ENCODE measurements at regions not wholly inside any gene's neighbourhood (a gene's known extent, or its start where the extent isn't known, plus 50 kb on each side); places are given as distances from the start of the nearest gene placed in this dataset.
"Not testable (repeated sequence)": the region's sequence is repeated elsewhere in the genome, so short reads cannot be mapped to it uniquely, and the experiment has no call there.

DNA sequence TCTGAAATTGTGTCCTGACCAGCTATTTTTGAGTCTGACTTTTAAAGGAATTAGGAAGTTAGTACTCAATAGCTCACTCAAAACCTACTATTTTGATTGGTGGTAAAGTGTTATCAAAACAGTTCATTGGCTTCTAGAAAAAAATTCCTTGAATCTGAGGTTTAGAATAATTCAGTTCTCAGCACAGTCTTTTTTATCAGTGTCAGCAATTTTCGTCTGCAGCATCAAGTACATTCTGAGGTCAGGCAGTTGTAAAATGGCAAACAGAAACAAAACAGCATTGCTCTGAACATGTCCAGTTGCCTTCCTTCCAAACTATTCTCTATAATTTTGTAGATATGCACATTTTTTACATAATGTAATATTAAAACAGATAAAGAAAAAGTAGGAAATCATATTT, 1644.1 kb downstream of the SLITRK5 start:
- Histone ChIP-seq H3K4me1 (ENCODE audit: insufficient read depth, low read length) (no peaks in the 10 kb centered on the region), H3K4me3 (ENCODE audit: low read length) (no peak overlapping the region), H3K27me3 (ENCODE audit: insufficient read depth, low read length) (no peaks in the 10 kb centered on the region), H3K9me3 (ENCODE audit: low read depth, low read length) (no peaks in the 10 kb centered on the region)

DNA sequence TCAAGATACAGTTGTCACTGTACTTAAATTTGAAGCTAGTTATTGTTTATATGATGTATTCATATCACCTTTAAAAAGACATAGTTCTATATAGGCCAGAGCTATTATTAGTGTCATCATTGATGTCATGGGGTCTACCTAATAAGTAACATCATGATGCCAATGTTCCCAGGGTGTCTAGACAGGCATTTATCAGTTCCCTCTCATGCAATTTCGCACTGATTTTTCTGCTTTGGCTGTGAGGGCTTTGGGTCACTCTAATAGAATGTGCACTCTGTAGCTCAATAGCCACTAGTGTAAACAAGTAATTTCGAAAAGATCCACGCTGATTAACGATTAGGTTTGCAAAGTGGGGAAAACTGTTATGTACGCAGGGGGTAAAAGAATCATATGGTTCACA, 1651.3 kb downstream of the SLITRK5 start:
- Histone ChIP-seq H3K4me1 (ENCODE audit: insufficient read depth, low read length) (no peaks in the 10 kb centered on the region), H3K9me3 (ENCODE audit: low read depth, low read length) (no peaks in the 10 kb centered on the region), H3K27me3 (ENCODE audit: insufficient read depth, low read length) (no peaks in the 10 kb centered on the region)

GRCh38 chr13:89324582-89324981, 1653.4 kb downstream of the SLITRK5 start:
- no peak overlapping the region for H3K4me3 ChIP-seq (ENCODE audit: low read length)
- H3K27me3 ChIP-seq (ENCODE audit: insufficient read depth, low read length): no peaks in the 10 kb centered on the region
- H3K4me1 ChIP-seq (ENCODE audit: insufficient read depth, low read length): no peaks in the 10 kb centered on the region
- H3K9me3 ChIP-seq (ENCODE audit: low read depth, low read length): no peaks in the 10 kb centered on the region

More for the DNA sequence above, 1651.3 kb downstream of the SLITRK5 start:
- H3K4me3 ChIP-seq (ENCODE audit: low read length): no peak overlapping the region

DNA sequence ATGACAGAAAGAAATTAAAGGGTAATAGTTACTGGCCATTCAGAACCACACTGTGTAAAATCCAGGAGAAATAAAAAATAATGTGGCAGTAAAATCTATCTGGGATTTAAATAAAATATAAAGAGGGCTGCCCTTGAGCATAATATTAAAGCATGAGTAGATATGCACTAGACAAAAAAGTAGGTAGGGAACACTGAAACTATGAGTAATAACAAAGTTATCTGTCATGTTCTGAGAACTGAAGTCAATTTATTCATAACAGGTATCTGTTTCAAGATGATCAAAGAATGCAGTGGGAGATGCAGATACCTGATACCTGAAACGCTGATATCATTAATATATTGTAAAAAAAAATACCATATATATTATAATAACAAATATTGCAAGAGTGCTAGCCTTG, 1672.0 kb downstream of the SLITRK5 start:
- Histone ChIP-seq H3K4me1 (ENCODE audit: insufficient read depth, low read length) (no peaks in the 10 kb centered on the region), H3K27me3 (ENCODE audit: insufficient read depth, low read length) (no peaks in the 10 kb centered on the region), H3K4me3 (ENCODE audit: low read length) (no peak overlapping the region), H3K9me3 (ENCODE audit: low read depth, low read length) (peaks cover 10% of the 10 kb centered on the region)

GRCh38 chr13:89352384-89352783, 1681.2 kb downstream of the SLITRK5 start:
- H3K27me3 ChIP-seq (ENCODE audit: insufficient read depth, low read length): no peaks in the 10 kb centered on the region
- H3K9me3 ChIP-seq (ENCODE audit: low read depth, low read length): no peaks in the 10 kb centered on the region
- no peak overlapping the region for H3K4me3 ChIP-seq (ENCODE audit: low read length)
- H3K4me1 ChIP-seq (ENCODE audit: insufficient read depth, low read length): no peaks in the 10 kb centered on the region

DNA sequence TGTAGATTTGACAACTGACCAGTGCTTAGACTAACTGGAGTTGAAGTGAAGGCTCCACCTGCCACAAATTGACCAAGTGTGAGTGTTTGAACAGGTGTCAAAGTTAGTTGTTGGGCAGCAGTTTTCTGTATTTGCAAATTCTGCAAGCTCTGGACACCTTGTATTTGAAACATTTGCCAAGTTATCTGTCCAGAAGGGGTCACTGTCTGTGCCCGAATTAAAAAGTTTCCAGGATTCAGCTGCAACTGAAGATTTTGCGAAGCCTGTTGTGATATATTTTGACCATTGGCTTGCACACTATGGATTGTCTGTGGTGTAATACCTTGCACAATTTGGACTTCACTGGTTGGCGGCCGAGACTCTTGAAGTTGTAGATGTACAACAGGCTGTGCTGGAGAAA, 1690.7 kb downstream of the SLITRK5 start:
- Histone ChIP-seq H3K4me3 (ENCODE audit: low read length) (no peak overlapping the region), H3K27me3 (ENCODE audit: insufficient read depth, low read length) (no peaks in the 10 kb centered on the region), H3K4me1 (ENCODE audit: insufficient read depth, low read length) (no peaks in the 10 kb centered on the region), H3K9me3 (ENCODE audit: low read depth, low read length) (no peaks in the 10 kb centered on the region)

DNA sequence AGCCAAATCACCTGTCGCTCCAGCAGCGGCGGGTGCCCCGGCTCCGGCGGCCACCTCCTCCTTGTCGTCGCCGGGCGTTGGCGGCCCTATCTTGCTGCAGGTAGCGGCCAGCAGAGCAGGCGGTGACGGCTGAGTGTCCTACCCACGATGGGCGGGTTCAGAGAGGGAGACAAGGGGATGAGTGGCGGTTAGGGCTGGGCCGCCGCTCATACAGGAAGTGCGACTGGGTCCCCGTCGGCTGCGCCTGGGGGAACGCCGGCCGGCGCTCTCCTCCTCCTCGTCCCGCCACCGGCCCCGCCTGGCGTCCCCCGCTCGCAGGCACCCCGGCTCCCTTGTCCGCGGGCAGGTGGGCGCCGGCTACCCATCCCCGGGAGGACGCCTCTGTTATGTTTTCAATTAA, 1692.0 kb downstream of the SLITRK5 start:
- Histone ChIP-seq H3K4me1 (ENCODE audit: insufficient read depth, low read length) (no peaks in the 10 kb centered on the region), H3K4me3 (ENCODE audit: low read length) (no peak overlapping the region), H3K9me3 (ENCODE audit: low read depth, low read length) (no peaks in the 10 kb centered on the region), H3K27me3 (ENCODE audit: insufficient read depth, low read length) (no peaks in the 10 kb centered on the region)

DNA sequence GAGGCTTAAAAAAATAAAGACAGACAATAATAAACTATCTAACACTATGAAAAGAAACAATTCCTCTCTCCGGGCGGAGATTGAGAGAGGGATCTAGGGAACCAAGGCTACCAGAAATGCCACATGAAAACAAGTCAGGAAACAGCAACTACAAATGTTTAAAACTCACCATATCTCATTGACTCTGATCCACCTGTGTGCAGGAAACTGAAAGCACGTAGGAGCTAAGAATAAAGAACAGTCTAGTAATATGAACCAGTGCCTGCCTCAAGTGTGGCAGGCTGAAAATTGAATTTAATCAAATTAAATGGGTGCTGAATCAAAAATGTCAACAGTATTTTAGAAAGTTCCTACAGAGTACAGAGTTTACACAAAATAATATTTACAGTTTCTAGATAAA, 1701.0 kb downstream of the SLITRK5 start:
- no peak overlapping the region for H3K4me3 ChIP-seq (ENCODE audit: low read length)
- H3K9me3 ChIP-seq (ENCODE audit: low read depth, low read length): peaks cover 11% of the 10 kb centered on the region
- H3K4me1 ChIP-seq (ENCODE audit: insufficient read depth, low read length): no peaks in the 10 kb centered on the region
- H3K27me3 ChIP-seq (ENCODE audit: insufficient read depth, low read length): no peaks in the 10 kb centered on the region

- no peak overlapping the region for H3K4me3 ChIP-seq (ENCODE audit: low read length)
- no peaks in the 10 kb centered on the region for H3K4me1 ChIP-seq (ENCODE audit: insufficient read depth, low read length)
- no peaks in the 10 kb centered on the region for H3K27me3 ChIP-seq (ENCODE audit: insufficient read depth, low read length)
- H3K9me3 ChIP-seq (ENCODE audit: low read depth, low read length): peaks cover 6% of the 10 kb centered on the region
These were observed 1704.7 kb downstream of the SLITRK5 start for GRCh38 chr13:89375839-89376238.

- no peak overlapping the region for H3K4me3 ChIP-seq (ENCODE audit: low read length)
- no peaks in the 10 kb centered on the region for H3K4me1 ChIP-seq (ENCODE audit: insufficient read depth, low read length)
- no peaks in the 10 kb centered on the region for H3K27me3 ChIP-seq (ENCODE audit: insufficient read depth, low read length)
- peaks cover 6% of the 10 kb centered on the region for H3K9me3 ChIP-seq (ENCODE audit: low read depth, low read length)
These were observed 1708.9 kb downstream of the SLITRK5 start for GRCh38 chr13:89380101-89380500.

DNA sequence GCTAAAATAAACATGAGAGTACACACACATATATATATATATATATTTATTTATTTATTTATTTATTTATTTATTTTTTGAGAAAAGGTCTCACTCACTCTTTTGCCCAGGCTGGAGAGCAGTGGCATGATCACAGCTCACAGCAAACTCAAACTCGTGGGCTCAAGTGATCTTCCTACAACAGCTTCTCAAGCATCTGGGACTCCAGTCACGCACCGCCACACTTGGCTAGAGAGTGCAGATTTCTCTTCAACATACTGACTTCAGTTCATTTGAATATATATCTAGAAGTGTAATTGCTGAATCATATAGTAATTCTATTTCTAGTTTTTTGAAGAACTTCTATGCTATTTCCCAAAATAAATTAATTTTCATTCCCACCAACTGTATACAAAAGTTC, 1711.8 kb downstream of the SLITRK5 start:
- Histone ChIP-seq H3K9me3 (ENCODE audit: low read depth, low read length) (no peaks in the 10 kb centered on the region), H3K27me3 (ENCODE audit: insufficient read depth, low read length) (no peaks in the 10 kb centered on the region), H3K4me1 (ENCODE audit: insufficient read depth, low read length) (no peaks in the 10 kb centered on the region), H3K4me3 (ENCODE audit: low read length) (no peak overlapping the region)

DNA sequence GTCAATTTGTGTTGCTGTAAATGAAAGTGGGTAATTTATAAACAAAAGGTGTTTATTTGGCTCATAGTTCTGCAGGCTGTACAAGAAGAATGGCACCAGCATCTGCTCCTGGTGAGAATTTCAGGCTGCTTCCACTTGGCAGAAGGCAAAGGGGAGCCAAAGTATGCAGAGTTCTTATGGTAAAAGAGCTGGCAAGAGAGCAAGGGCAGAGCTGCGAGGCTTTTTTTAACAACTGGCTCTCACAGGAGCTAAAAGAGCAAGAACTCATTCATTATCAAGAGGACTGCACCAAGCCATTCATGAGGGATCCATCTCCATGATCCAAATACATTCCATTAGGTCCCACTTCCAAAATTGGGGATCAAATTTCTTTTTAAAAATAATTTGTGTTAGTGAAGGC, 1712.7 kb downstream of the SLITRK5 start:
- no peaks in the 10 kb centered on the region for H3K9me3 ChIP-seq (ENCODE audit: low read depth, low read length)
- no peaks in the 10 kb centered on the region for H3K4me1 ChIP-seq (ENCODE audit: insufficient read depth, low read length)
- H3K27me3 ChIP-seq (ENCODE audit: insufficient read depth, low read length): no peaks in the 10 kb centered on the region
- H3K4me3 ChIP-seq (ENCODE audit: low read length): no peak overlapping the region

DNA sequence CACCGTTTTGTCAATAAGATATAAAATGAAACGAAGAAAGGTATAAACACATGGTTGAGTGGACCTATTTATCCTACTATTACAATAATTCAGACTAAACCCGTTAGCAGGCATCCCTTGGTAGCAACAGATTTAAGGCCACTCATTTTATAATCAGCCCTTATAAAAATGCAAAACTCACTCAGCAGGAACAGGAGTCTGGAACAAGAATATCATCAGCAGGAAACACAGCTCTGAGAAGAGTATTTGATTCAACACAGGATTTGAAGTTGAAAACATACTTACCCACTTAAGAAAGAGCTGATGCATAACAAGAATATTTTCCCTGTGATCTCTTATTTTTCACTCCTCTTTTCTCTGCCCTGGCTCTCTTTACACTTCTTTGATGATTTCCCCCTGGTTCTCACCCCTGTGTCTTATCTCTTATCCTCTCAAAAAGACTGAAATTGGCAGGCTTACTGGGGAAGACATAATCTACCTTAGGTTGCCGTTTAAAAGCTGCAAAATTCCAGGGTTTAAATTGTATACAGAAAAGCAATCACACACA, 1722.7 kb downstream of the SLITRK5 start:
- H3K27me3 ChIP-seq (ENCODE audit: insufficient read depth, low read length): no peaks in the 10 kb centered on the region
- H3K4me3 ChIP-seq (ENCODE audit: low read length): no peak overlapping the region
- H3K9me3 ChIP-seq (ENCODE audit: low read depth, low read length): no peaks in the 10 kb centered on the region
- no peaks in the 10 kb centered on the region for H3K4me1 ChIP-seq (ENCODE audit: insufficient read depth, low read length)

GRCh38 chr13:89401264-89401675, 1730.1 kb downstream of the SLITRK5 start:
- Histone ChIP-seq H3K4me1 (ENCODE audit: insufficient read depth, low read length) (no peaks in the 10 kb centered on the region), H3K27me3 (ENCODE audit: insufficient read depth, low read length) (no peaks in the 10 kb centered on the region), H3K9me3 (ENCODE audit: low read depth, low read length) (no peaks in the 10 kb centered on the region), H3K4me3 (ENCODE audit: low read length) (no peak overlapping the region)

DNA sequence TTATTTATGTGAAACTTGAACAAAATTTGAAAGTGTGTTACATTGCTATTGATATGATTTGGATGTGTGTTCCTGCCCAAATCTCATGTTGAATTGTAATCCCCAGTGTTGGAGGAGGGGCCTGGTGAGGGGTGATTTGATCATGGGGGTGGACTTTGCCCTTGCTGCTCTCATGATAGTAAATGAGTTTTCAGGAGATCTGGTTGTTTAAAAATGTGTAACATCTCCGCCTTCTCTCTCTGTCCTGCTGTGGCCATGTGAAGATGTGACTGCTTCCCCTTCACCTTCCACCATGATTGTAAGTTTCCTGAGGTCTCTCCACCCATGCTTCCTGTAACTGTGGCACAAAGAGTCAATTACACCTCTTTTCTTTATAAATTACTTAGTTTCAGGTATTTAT, 1731.0 kb downstream of the SLITRK5 start:
- Histone ChIP-seq H3K9me3 (ENCODE audit: low read depth, low read length) (no peaks in the 10 kb centered on the region), H3K4me3 (ENCODE audit: low read length) (no peak overlapping the region), H3K27me3 (ENCODE audit: insufficient read depth, low read length) (no peaks in the 10 kb centered on the region), H3K4me1 (ENCODE audit: insufficient read depth, low read length) (no peaks in the 10 kb centered on the region)

DNA sequence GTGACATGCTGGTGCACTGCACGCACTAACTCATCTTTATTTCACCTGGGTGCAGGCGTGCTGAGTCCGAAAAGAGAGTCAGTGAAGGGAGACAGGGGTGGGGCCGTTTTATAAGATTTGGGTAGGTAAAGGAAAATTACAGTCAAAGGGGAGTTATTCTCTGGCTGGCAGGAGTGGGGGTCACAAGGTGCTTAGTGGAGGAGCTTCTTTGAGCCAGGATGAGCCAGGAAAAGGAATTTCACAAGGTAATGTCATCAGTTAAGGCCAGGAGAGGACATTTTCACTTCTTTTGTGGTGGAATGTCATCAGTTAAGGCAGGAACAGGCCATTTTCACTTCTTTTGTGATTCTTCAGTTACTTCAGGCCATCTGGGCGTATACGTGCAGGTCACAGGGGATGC, 1734.9 kb downstream of the SLITRK5 start:
- H3K9me3 ChIP-seq (ENCODE audit: low read depth, low read length); H3K4me3 ChIP-seq (ENCODE audit: low read length); H3K4me1 ChIP-seq (ENCODE audit: insufficient read depth, low read length); H3K27me3 ChIP-seq (ENCODE audit: insufficient read depth, low read length): not testable (repeated sequence)

GRCh38 chr13:89407357-89407756, 1736.2 kb downstream of the SLITRK5 start:
- H3K4me1 ChIP-seq (ENCODE audit: insufficient read depth, low read length): no peaks in the 10 kb centered on the region
- H3K9me3 ChIP-seq (ENCODE audit: low read depth, low read length): no peaks in the 10 kb centered on the region
- H3K4me3 ChIP-seq (ENCODE audit: low read length): no peak overlapping the region
- H3K27me3 ChIP-seq (ENCODE audit: insufficient read depth, low read length): no peaks in the 10 kb centered on the region

Measured in mononuclear cell (primary cell).